ENCODE measurements at regions not wholly inside any gene's neighbourhood (a gene's known extent, or its start where the extent isn't known, plus 50 kb on each side); places are given as distances from the start of the nearest gene placed in this dataset.

DNA sequence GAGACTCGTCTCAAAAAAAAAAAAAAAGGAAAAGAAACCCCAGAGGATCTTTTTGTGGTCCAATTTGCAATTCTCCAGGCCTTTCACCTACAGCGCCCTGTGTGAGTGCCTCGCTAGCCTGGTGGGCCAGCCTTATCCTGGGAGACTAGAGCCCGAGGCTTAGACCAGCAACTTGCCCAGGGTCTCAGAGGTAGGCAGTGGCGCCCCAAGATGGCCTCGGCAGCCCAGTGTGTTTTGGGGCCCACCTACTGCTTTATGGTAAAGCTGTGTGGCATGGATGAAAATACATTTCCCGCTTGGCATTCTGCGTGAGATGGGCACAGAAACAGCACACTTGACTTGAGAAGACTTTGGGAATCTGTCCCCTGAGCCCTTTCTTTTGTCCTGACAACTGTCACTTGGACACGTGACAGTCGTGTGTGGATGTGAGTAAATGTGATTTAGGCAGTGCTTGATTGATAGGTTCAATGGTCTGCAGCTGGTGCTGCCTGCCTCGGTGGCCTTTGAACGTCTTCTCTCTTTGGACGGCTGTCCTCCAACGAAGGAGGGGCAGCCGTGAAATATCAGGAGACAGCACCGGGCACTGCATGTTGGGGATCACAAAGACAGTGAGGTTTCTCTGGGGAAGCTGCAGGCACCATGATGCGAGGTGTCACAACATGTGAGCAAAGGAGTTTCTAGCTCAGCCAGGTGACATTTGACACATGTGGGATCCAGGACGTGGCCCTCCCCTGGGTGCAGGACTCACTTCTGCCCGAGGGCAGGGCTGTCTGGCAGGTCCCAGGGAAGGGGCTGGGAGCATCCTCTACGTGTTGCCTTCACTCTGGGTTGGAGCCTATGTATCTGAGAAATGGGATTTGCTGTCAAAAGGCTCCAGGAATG lies 209.5 kb upstream of the TWIST2 start:
- Histone ChIP-seq H3K9ac (ENCODE audit: low read depth, low read length) (no peak overlapping the region), H3K4me3 (ENCODE audit: low read depth, low read length) (no peak overlapping the region), H3K27me3 (ENCODE audit: control insufficient read depth, insufficient read depth, low read length) (no peaks in the 10 kb centered on the region), H3K36me3 (ENCODE audit: control insufficient read depth, insufficient read depth, low read length) (no peaks in the 10 kb centered on the region), H3K9me3 (ENCODE audit: control insufficient read depth, insufficient read depth, low read length) (no peaks in the 10 kb centered on the region), H3K4me1 (ENCODE audit: control insufficient read depth, insufficient read depth, low read length) (no peaks in the 10 kb centered on the region)

DNA sequence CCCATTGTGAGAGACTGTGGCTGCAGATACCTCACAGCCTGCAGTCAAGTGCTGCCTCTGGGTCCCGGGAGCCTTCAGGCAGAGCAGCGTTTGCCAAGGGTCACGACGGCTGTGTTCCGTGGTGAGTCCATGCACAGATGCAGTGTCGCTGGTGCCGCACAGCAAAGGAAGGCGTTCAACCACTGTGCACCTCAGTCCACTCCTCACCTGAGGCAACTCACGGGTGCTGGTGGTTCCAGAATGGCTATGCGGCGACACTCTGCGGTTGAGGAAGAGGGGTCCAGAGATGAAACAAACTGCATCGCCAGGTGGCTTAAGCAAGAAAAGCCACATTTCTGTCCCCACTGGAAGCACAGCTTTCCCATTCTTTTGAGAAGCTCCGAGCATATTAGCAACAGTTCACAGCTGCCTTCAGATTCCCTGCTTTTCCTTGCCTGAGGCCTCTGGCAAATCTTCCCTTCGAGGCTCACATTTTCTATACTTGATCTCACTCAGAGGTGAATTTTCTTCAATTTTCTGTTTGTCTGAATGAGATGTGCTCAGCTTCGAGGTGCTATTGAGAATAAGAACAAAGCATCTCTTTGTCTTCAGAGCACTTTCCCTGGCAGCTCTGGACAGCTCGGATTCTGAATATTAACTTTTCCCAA lies 208.8 kb upstream of the TWIST2 start:
- no peaks in the 10 kb centered on the region for H3K9me3 ChIP-seq (ENCODE audit: control insufficient read depth, insufficient read depth, low read length)
- H3K4me3 ChIP-seq (ENCODE audit: low read depth, low read length), result no peak overlapping the region
- no peaks in the 10 kb centered on the region for H3K4me1 ChIP-seq (ENCODE audit: control insufficient read depth, insufficient read depth, low read length)
- H3K27me3 ChIP-seq (ENCODE audit: control insufficient read depth, insufficient read depth, low read length), result no peaks in the 10 kb centered on the region
- no peak overlapping the region for H3K9ac ChIP-seq (ENCODE audit: low read depth, low read length)
- no peaks in the 10 kb centered on the region for H3K36me3 ChIP-seq (ENCODE audit: control insufficient read depth, insufficient read depth, low read length)

DNA sequence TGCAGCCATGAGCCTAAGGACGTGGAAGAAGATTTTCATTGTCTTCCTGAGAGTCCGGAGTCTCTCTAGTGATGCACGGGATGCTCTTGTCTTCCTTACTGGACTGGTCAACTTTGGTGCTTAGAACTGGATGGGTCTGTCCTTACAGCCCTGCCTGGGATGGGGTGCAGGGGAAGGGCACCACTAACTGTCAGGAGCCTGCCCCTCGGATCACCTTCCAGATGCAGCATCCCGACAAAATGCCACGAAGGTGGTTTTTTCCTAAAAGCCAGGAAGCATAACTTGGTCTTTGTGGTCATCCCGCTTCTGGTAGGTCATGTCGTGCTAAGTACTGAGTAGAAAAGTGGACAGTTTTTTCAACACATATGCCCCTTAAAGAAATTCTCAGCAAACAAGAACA lies 207.4 kb upstream of the TWIST2 start:
- no peaks in the 10 kb centered on the region for H3K36me3 ChIP-seq (ENCODE audit: control insufficient read depth, insufficient read depth, low read length)
- H3K9ac ChIP-seq (ENCODE audit: low read depth, low read length), result no peak overlapping the region
- H3K9me3 ChIP-seq (ENCODE audit: control insufficient read depth, insufficient read depth, low read length), result no peaks in the 10 kb centered on the region
- no peaks in the 10 kb centered on the region for H3K4me1 ChIP-seq (ENCODE audit: control insufficient read depth, insufficient read depth, low read length)
- H3K4me3 ChIP-seq (ENCODE audit: low read depth, low read length), result no peak overlapping the region
- H3K27me3 ChIP-seq (ENCODE audit: control insufficient read depth, insufficient read depth, low read length), result no peaks in the 10 kb centered on the region

DNA sequence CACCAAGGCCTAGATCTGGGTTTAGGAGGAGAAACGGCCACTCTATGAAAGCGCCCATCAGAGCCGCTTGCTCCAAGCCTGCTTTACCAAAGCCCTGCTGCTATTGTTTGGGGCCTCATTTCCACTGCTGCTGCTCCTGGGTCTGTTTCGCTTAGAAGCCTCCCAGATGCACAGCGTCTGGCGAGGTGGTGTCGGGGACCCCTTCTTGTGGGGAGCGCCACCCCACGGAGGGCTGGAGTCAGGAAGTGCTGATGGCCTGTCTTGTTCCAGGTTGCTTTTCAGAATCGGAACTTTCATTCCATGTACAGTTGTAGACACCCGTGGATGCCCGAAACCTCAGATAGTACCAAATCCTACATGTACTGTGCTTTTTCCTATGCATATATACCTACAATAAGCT lies 204.9 kb upstream of the TWIST2 start:
- Histone ChIP-seq H3K4me3 (ENCODE audit: low read depth, low read length) (no peak overlapping the region), H3K27me3 (ENCODE audit: control insufficient read depth, insufficient read depth, low read length) (no peaks in the 10 kb centered on the region), H3K4me1 (ENCODE audit: control insufficient read depth, insufficient read depth, low read length) (no peaks in the 10 kb centered on the region), H3K9me3 (ENCODE audit: control insufficient read depth, insufficient read depth, low read length) (no peaks in the 10 kb centered on the region), H3K36me3 (ENCODE audit: control insufficient read depth, insufficient read depth, low read length) (no peaks in the 10 kb centered on the region), H3K9ac (ENCODE audit: low read depth, low read length) (no peak overlapping the region)

DNA sequence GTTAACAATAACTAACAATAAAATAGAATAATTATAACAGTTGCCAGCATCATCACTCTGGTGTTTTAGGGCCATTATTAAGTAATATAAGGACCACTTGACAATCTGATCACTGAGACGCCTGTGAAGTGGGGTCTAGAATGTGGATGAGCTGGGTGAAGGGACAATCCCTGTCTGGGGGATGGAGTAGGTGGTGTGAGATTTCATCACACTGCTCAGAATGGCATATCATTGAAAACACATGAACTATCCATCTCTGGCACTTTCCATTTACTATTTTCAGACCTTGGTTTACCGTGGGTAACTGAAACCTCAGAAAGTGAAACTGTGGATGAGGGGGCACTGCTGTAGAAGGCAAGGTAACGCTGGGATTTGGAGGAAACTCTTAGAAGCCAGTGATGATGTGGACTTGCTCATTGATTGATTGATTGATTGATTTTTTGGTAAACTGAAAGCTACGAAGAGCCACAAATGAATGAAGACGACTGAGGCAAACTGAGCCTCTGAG lies 204.4 kb upstream of the TWIST2 start:
- Histone ChIP-seq H3K27me3 (ENCODE audit: control insufficient read depth, insufficient read depth, low read length) (no peaks in the 10 kb centered on the region), H3K9ac (ENCODE audit: low read depth, low read length) (no peak overlapping the region), H3K36me3 (ENCODE audit: control insufficient read depth, insufficient read depth, low read length) (no peaks in the 10 kb centered on the region), H3K4me1 (ENCODE audit: control insufficient read depth, insufficient read depth, low read length) (no peaks in the 10 kb centered on the region), H3K4me3 (ENCODE audit: low read depth, low read length) (no peak overlapping the region), H3K9me3 (ENCODE audit: control insufficient read depth, insufficient read depth, low read length) (no peaks in the 10 kb centered on the region)

DNA sequence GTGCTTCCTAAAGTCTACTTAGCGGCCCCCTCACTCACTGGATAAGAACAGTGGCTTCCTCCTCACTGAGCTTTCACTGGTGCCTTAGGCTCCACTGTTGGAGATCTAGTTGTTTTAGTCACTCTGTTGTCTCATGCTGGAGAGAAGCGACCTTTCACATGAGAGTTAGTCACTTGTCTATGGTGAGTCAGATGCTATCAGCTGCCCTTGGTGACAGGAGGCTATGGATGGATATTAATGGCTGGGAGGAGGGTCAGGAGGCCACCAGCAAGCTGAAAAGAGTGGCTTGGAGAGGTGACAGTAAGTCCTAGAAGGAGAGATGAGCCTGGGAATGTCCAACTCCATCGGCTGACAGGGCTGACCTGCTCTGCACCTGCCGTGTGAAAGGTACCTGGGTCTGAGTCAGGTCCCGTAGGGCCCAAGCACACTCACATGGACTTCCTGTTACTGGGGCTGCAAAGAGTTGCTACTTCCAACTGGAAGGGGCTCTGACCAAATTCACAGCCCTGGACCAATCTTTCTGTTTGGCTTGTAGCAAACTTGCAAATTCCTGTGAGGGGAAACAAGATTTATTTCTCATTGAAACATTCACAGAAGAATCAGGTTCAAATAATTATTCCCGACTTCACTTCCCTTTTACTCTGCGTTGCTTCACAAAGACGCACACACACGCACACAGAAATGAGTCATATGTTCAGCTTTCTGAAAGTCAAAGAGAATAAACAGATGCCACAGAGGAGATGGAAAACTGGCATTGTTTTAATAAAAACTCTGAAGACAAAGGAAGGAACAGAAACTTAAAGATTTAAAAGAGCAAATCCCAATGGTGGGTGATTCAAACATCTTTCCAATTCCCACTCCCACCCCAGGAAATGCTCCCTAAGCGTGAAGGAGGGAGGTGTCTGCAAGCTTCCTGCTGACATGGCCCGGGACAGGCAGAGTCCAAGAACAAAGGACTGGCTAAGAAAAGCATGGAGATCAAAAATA lies 203.5 kb upstream of the TWIST2 start:
- Histone ChIP-seq H3K4me1 (ENCODE audit: control insufficient read depth, insufficient read depth, low read length) (no peaks in the 10 kb centered on the region), H3K4me3 (ENCODE audit: low read depth, low read length) (no peak overlapping the region), H3K27me3 (ENCODE audit: control insufficient read depth, insufficient read depth, low read length) (no peaks in the 10 kb centered on the region), H3K9me3 (ENCODE audit: control insufficient read depth, insufficient read depth, low read length) (no peaks in the 10 kb centered on the region), H3K9ac (ENCODE audit: low read depth, low read length) (no peak overlapping the region), H3K36me3 (ENCODE audit: control insufficient read depth, insufficient read depth, low read length) (no peaks in the 10 kb centered on the region)

DNA sequence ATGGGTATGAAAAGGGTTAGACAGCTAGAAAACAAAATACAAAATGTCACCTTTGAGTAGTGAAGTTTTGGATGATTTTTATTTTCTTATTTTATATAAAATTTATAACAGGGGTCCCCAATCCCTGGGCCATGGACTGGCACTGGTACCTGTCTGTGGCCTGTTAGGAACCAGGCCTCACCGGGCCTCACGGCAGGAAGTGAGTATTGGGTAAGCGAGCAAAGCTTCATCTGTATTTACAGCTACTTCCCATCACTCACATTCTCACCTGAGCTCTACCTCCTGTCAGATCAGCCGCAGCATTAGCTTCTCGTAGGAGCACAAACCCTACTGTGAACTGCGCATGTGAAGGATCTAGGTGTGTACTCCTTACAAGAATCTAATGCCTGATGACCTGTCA lies 202.8 kb upstream of the TWIST2 start:
- Histone ChIP-seq H3K36me3 (ENCODE audit: control insufficient read depth, insufficient read depth, low read length) (no peaks in the 10 kb centered on the region), H3K9me3 (ENCODE audit: control insufficient read depth, insufficient read depth, low read length) (no peaks in the 10 kb centered on the region), H3K9ac (ENCODE audit: low read depth, low read length) (no peak overlapping the region)

DNA sequence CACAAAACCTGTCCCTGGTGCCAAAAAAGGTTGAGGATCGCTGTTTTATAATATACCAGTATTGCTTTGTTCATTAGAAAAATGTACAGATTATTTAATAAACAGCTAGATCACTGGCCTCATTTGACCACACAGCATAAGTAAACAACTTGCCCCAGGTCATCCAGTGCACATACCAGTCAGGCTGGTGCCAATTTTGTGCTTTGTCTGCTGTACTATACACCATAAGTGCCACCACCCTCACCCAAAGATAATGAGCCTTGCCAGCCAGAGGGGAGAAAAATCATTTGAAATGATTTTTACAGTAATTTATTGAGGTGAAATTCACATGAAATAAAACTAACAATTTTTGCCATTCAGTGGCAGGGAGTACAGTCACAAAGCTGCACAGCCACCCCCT lies 202.2 kb upstream of the TWIST2 start:
- no peak overlapping the region for H3K9ac ChIP-seq (ENCODE audit: low read depth, low read length)
- no peak overlapping the region for H3K4me3 ChIP-seq (ENCODE audit: low read depth, low read length)
- H3K4me1 ChIP-seq (ENCODE audit: control insufficient read depth, insufficient read depth, low read length), result no peaks in the 10 kb centered on the region
- H3K36me3 ChIP-seq (ENCODE audit: control insufficient read depth, insufficient read depth, low read length), result no peaks in the 10 kb centered on the region
- H3K9me3 ChIP-seq (ENCODE audit: control insufficient read depth, insufficient read depth, low read length), result no peaks in the 10 kb centered on the region
- H3K27me3 ChIP-seq (ENCODE audit: control insufficient read depth, insufficient read depth, low read length), result no peaks in the 10 kb centered on the region

More for the DNA sequence above, 202.8 kb upstream of the TWIST2 start:
- Histone ChIP-seq H3K4me1 (ENCODE audit: control insufficient read depth, insufficient read depth, low read length) (no peaks in the 10 kb centered on the region), H3K4me3 (ENCODE audit: low read depth, low read length) (no peak overlapping the region), H3K27me3 (ENCODE audit: control insufficient read depth, insufficient read depth, low read length) (no peaks in the 10 kb centered on the region)

DNA sequence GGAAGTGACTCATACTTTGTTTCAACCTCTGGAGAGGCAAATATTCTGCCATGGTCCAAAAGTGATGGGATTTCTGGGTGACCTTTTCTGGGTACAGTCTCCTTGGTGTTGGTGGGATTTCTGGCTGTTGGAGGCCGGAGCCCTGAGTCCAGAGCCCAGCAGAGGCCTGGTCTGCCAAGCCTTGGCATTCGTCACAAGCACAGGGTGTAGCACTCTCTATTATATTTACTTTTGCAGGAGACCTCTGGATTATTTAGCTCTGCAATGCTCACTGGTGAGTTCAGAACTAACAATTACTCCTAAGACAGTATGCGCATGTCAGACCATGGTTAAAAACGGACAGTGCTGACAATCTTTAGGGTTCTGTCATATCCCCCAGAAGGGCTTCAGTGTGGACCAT lies 201.6 kb upstream of the TWIST2 start:
- H3K4me3 ChIP-seq (ENCODE audit: low read depth, low read length), result no peak overlapping the region

DNA sequence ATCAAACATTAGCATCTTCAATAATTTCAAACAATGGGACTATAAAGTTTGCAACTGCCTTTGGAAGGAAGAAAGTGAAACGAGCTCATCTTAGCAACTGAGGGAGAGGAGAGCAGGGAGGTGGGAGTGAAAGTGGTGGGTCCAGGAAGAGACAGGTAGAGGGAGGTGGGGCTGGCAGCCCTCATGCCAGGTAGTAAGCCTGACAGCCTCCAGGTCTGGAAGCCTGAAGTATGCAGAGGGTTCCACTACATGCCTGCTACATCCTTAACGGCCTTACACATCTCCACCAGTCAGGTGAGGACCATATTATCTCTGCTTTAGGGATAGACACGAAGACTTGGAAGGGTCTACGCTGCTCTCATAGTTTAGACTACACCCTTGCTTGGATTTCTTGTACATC lies 201.1 kb upstream of the TWIST2 start:
- no peaks in the 10 kb centered on the region for H3K9me3 ChIP-seq (ENCODE audit: control insufficient read depth, insufficient read depth, low read length)
- no peaks in the 10 kb centered on the region for H3K4me1 ChIP-seq (ENCODE audit: control insufficient read depth, insufficient read depth, low read length)
- H3K4me3 ChIP-seq (ENCODE audit: low read depth, low read length), result no peak overlapping the region
- no peaks in the 10 kb centered on the region for H3K36me3 ChIP-seq (ENCODE audit: control insufficient read depth, insufficient read depth, low read length)
- H3K27me3 ChIP-seq (ENCODE audit: control insufficient read depth, insufficient read depth, low read length), result no peaks in the 10 kb centered on the region
- no peak overlapping the region for H3K9ac ChIP-seq (ENCODE audit: low read depth, low read length)

More for the DNA sequence above, 201.6 kb upstream of the TWIST2 start:
- no peaks in the 10 kb centered on the region for H3K27me3 ChIP-seq (ENCODE audit: control insufficient read depth, insufficient read depth, low read length)
- H3K9me3 ChIP-seq (ENCODE audit: control insufficient read depth, insufficient read depth, low read length), result no peaks in the 10 kb centered on the region
- no peaks in the 10 kb centered on the region for H3K36me3 ChIP-seq (ENCODE audit: control insufficient read depth, insufficient read depth, low read length)
- no peak overlapping the region for H3K9ac ChIP-seq (ENCODE audit: low read depth, low read length)
- H3K4me1 ChIP-seq (ENCODE audit: control insufficient read depth, insufficient read depth, low read length), result no peaks in the 10 kb centered on the region

DNA sequence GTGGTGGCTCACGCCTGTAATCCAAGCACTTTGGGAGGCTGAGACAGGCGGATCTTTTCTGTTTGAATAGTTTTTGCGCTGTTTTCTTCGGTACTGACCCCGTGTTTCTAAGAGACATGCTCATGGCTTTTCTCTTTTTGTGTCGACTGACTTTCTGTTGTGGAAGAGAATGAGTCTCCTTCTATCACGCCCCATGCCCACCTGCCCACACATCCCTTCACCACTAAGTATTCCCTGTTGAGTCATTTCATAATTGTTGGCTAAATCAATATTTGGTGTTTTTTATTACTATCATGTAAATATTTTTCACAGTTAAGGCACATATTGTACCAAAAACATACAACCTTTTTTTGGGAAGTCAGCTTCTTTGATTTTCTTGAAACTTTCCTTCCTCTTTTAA lies 198.8 kb upstream of the TWIST2 start:
- Histone ChIP-seq H3K27me3 (ENCODE audit: control insufficient read depth, insufficient read depth, low read length) (no peaks in the 10 kb centered on the region), H3K4me1 (ENCODE audit: control insufficient read depth, insufficient read depth, low read length) (no peaks in the 10 kb centered on the region), H3K36me3 (ENCODE audit: control insufficient read depth, insufficient read depth, low read length) (no peaks in the 10 kb centered on the region), H3K4me3 (ENCODE audit: low read depth, low read length) (no peak overlapping the region), H3K9ac (ENCODE audit: low read depth, low read length) (no peak overlapping the region), H3K9me3 (ENCODE audit: control insufficient read depth, insufficient read depth, low read length) (no peaks in the 10 kb centered on the region)
